ENCODE measurements at regions not wholly inside any gene's neighbourhood (a gene's known extent, or its start where the extent isn't known, plus 50 kb on each side); places are given as distances from the start of the nearest gene placed in this dataset.

- no peak for DNase-seq (ENCODE audit: low spot score)
Observed at GRCh38 chr6:40340957-40341356, 246.2 kb downstream of the LRFN2 start.

GRCh38 chr6:40340196-40340595 is 247.0 kb downstream of the LRFN2 start:
- no peak for DNase-seq (ENCODE audit: low spot score)

- no peak for DNase-seq (ENCODE audit: low spot score)
Observed at GRCh38 chr6:40338306-40338705, 248.9 kb downstream of the LRFN2 start.

- DNase-seq (ENCODE audit: low spot score): no peak
Observed at GRCh38 chr6:40336940-40337760, 250.0 kb downstream of the LRFN2 start.

GRCh38 chr6:40336296-40336695 is 250.9 kb downstream of the LRFN2 start:
- no peak for DNase-seq (ENCODE audit: low spot score)

GRCh38 chr6:40334496-40335270 is 252.5 kb downstream of the LRFN2 start:
- DNase-seq (ENCODE audit: low spot score): no peak

GRCh38 chr6:40331545-40331944 is 255.6 kb downstream of the LRFN2 start:
- no peak for DNase-seq (ENCODE audit: low spot score)

- DNase-seq (ENCODE audit: low spot score): no peak
Observed at GRCh38 chr6:40330301-40330721, 256.9 kb downstream of the LRFN2 start.

GRCh38 chr6:40328986-40329545 is 258.1 kb downstream of the LRFN2 start:
- DNase-seq (ENCODE audit: low spot score): no peak

GRCh38 chr6:40328386-40328985 is 258.7 kb downstream of the LRFN2 start:
- DNase-seq (ENCODE audit: low spot score): peak; percentile 23

- DNase-seq (ENCODE audit: low spot score): no peak
Observed at GRCh38 chr6:40326714-40327421, 260.3 kb downstream of the LRFN2 start.

GRCh38 chr6:40325791-40326190 is 261.4 kb downstream of the LRFN2 start:
- DNase-seq (ENCODE audit: low spot score): no peak

- DNase-seq (ENCODE audit: low spot score): no peak
Observed at GRCh38 chr6:40325041-40325440, 262.1 kb downstream of the LRFN2 start.

- no peak for DNase-seq (ENCODE audit: low spot score)
Observed at GRCh38 chr6:40323881-40324634, 263.1 kb downstream of the LRFN2 start.

GRCh38 chr6:40322336-40322735 is 264.8 kb downstream of the LRFN2 start:
- DNase-seq (ENCODE audit: low spot score): no peak

- no peak for DNase-seq (ENCODE audit: low spot score)
Observed at GRCh38 chr6:40321616-40322015, 265.5 kb downstream of the LRFN2 start.

- DNase-seq (ENCODE audit: low spot score): no peak
Observed at GRCh38 chr6:40320947-40321346, 266.2 kb downstream of the LRFN2 start.

- DNase-seq (ENCODE audit: low spot score): no peak
Observed at GRCh38 chr6:40320441-40320840, 266.7 kb downstream of the LRFN2 start.

- no peak for DNase-seq (ENCODE audit: low spot score)
Observed at GRCh38 chr6:40319124-40319523, 268.0 kb downstream of the LRFN2 start.

GRCh38 chr6:40315060-40315459 is 272.1 kb downstream of the LRFN2 start:
- DNase-seq (ENCODE audit: low spot score): no peak

- DNase-seq (ENCODE audit: low spot score): no peak
Observed at GRCh38 chr6:40313582-40313981, 273.6 kb downstream of the LRFN2 start.

Data from H4 (cell line).